GM12892 (cell line): ENCODE measurements at regions not wholly inside any gene's neighbourhood (a gene's known extent, or its start where the extent isn't known, plus 50 kb on each side); places are given as distances from the start of the nearest gene placed in this dataset.

Source experiments
- POLR2A ChIP-seq: IDR thresholded peaks from 2 replicates; pipeline ENCODE4 v1.6.1; 2011; ENCODE audit warnings: low read depth, low read length, control low read depth
- POLR2AphosphoS5 ChIP-seq: IDR thresholded peaks from 2 replicates; pipeline ENCODE4 v1.6.1; 2011; ENCODE audit warnings: low read depth, low read length, control low read depth

GRCh38 chr11:97703851-97704250 lies 1314.0 kb downstream of the JRKL start:
- no peak for TF ChIP-seq POLR2A
- TF ChIP-seq POLR2AphosphoS5: no peak
